ENCODE measurements at regions not wholly inside any gene's neighbourhood (a gene's known extent, or its start where the extent isn't known, plus 50 kb on each side); places are given as distances from the start of the nearest gene placed in this dataset.

DNA sequence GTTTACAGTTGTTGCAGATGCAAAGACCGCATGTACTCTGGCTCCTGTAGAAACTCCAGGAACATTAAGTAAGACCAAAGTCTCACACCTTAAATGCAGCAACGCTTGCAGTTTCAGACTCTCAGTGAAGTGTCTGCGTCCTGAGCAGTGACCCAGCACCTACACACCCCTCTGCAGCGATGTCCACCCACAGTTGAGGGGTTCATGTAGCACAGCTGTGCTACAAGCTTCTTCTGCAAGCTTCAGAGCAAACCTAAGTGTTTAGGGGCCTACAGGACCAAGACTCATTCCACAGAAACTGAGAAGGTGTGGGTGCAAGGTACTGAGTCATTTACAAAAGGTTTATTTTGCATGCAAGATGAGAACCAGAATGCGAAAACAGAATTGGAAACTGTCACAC lies 191.0 kb downstream of the IRX2 start:
- TF ChIP-seq CTCF (conservative IDR thresholded peaks at IDR 0.05; ENCODE audit: low read depth in 2 of 2), result no peak
- no peak for TF ChIP-seq JUNB (IDR thresholded peaks at IDR 0.05; ENCODE audit: unreplicated experiment)
- no peak for TF ChIP-seq EZH2 (IDR thresholded peaks at IDR 0.05; ENCODE audit: low read depth, unreplicated experiment)
- TF ChIP-seq POLR2AphosphoS5 (IDR thresholded peaks at IDR 0.05; ENCODE audit: low read depth), result no peak

Data from GM23338 (cell line).